ENCODE measurements at regions not wholly inside any gene's neighbourhood (a gene's known extent, or its start where the extent isn't known, plus 50 kb on each side); places are given as distances from the start of the nearest gene placed in this dataset.

- TF ChIP-seq GABPA (IDR thresholded peaks at IDR 0.05 in 1 of 2, conservative IDR thresholded peaks at IDR 0.05 in 1 of 2) (no peak), NR2F2 (IDR thresholded peaks at IDR 0.05) (no peak)
- TF ChIP-seq, protein P1, sequence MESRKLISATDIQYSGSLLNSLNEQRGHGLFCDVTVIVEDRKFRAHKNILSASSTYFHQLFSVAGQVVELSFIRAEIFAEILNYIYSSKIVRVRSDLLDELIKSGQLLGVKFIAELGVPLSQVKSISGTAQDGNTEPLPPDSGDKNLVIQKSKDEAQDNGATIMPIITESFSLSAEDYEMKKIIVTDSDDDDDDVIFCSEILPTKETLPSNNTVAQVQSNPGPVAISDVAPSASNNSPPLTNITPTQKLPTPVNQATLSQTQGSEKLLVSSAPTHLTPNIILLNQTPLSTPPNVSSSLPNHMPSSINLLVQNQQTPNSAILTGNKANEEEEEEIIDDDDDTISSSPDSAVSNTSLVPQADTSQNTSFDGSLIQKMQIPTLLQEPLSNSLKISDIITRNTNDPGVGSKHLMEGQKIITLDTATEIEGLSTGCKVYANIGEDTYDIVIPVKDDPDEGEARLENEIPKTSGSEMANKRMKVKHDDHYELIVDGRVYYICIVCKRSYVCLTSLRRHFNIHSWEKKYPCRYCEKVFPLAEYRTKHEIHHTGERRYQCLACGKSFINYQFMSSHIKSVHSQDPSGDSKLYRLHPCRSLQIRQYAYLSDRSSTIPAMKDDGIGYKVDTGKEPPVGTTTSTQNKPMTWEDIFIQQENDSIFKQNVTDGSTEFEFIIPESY (IDR thresholded peaks at IDR 0.05): no peak
- Histone ChIP-seq H3K9me3 (ENCODE audit: control insufficient read depth in 4 of 4, low read length in 3 of 4) (no peaks in the 10 kb centered on the region), H3K4me3 (ENCODE audit: low read depth in 1 of 3, low read length in 3 of 3) (no peak overlapping the region), H3K27ac (ENCODE audit: low read depth in 1 of 2, low read length in 2 of 2) (no peak overlapping the region), H3K9ac (ENCODE audit: low read depth in 1 of 2, low read length in 2 of 2) (no peak overlapping the region), H3K36me3 (ENCODE audit: control insufficient read depth in 4 of 4, insufficient read depth in 3 of 4, low read depth in 1 of 4, low read length in 3 of 4) (no peaks in the 10 kb centered on the region), H3K4me1 (ENCODE audit: control insufficient read depth in 4 of 4, insufficient read depth in 4 of 4, low read length in 3 of 4) (no peaks in the 10 kb centered on the region), H3K27me3 (ENCODE audit: control insufficient read depth in 4 of 4, insufficient read depth in 4 of 4, low read length in 3 of 4) (peaks cover 0 to 3% (median 0%) of the 10 kb centered on the region in 4 donors)
- WGBS: 62% methylated on average over 1 of the region's 1 CpG
- no peak for DNase-seq (ENCODE audit: low spot score)
These were observed 72.3 kb upstream of the BTN3A2 start for GRCh38 chr6:26292709-26293108.

GRCh38 chr6:26294302-26294701 is 70.7 kb upstream of the BTN3A2 start:
- Histone ChIP-seq H3K27ac (ENCODE audit: low read depth in 1 of 2, low read length in 2 of 2) (no peak overlapping the region), H3K9ac (ENCODE audit: low read depth in 1 of 2, low read length in 2 of 2) (no peak overlapping the region), H3K27me3 (ENCODE audit: control insufficient read depth in 4 of 4, insufficient read depth in 4 of 4, low read length in 3 of 4) (peaks cover 0 to 3% (median 0%) of the 10 kb centered on the region in 4 donors), H3K4me1 (ENCODE audit: control insufficient read depth in 4 of 4, insufficient read depth in 4 of 4, low read length in 3 of 4) (no peaks in the 10 kb centered on the region), H3K4me3 (ENCODE audit: low read depth in 1 of 3, low read length in 3 of 3) (no peak overlapping the region), H3K9me3 (ENCODE audit: control insufficient read depth in 4 of 4, low read length in 3 of 4) (no peaks in the 10 kb centered on the region), H3K36me3 (ENCODE audit: control insufficient read depth in 4 of 4, insufficient read depth in 3 of 4, low read depth in 1 of 4, low read length in 3 of 4) (no peaks in the 10 kb centered on the region)
- DNase-seq (ENCODE audit: low spot score): no peak
- no peak for TF ChIP-seq REST (IDR thresholded peaks at IDR 0.05)
- WGBS: 83% methylated on average over 8 of the region's 8 CpGs

GRCh38 chr6:26295691-26296555 is 69.1 kb upstream of the BTN3A2 start:
- Histone ChIP-seq H3K4me3 (ENCODE audit: low read depth in 1 of 3, low read length in 3 of 3) (no peak overlapping the region), H3K27me3 (ENCODE audit: control insufficient read depth in 4 of 4, insufficient read depth in 4 of 4, low read length in 3 of 4) (peaks cover 0 to 6% (median 1%) of the 10 kb centered on the region in 4 donors), H3K9ac (ENCODE audit: low read depth in 1 of 2, low read length in 2 of 2) (no peak overlapping the region), H3K27ac (ENCODE audit: low read depth in 1 of 2, low read length in 2 of 2) (no peak overlapping the region), H3K9me3 (ENCODE audit: control insufficient read depth in 4 of 4, low read length in 3 of 4) (no peaks in the 10 kb centered on the region), H3K4me1 (ENCODE audit: control insufficient read depth in 4 of 4, insufficient read depth in 4 of 4, low read length in 3 of 4) (no peaks in the 10 kb centered on the region), H3K36me3 (ENCODE audit: control insufficient read depth in 4 of 4, insufficient read depth in 3 of 4, low read depth in 1 of 4, low read length in 3 of 4) (no peaks in the 10 kb centered on the region)
- 62% methylated on average over 11 of the region's 11 CpGs for WGBS
- DNase-seq (ENCODE audit: low spot score): no peak
- TF ChIP-seq YY1 (IDR thresholded peaks at IDR 0.05) (no peak), SP1 (IDR thresholded peaks at IDR 0.05) (no peak), JUND (IDR thresholded peaks at IDR 0.05) (no peak), REST (IDR thresholded peaks at IDR 0.05) (no peak), EGR1 (IDR thresholded peaks at IDR 0.05; ENCODE audit: low read depth in 2 of 2) (no peak), NR2F2 (IDR thresholded peaks at IDR 0.05) (no peak), RXRA (IDR thresholded peaks at IDR 0.05) (no peak), GABPA (IDR thresholded peaks at IDR 0.05 in 1 of 2, conservative IDR thresholded peaks at IDR 0.05 in 1 of 2) (no peak), RAD21 (IDR thresholded peaks at IDR 0.05) (no peak), FOXA1 (IDR thresholded peaks at IDR 0.05) (no peak), HNF4G (IDR thresholded peaks at IDR 0.05) (no peak)
- TF ChIP-seq, protein P2, sequence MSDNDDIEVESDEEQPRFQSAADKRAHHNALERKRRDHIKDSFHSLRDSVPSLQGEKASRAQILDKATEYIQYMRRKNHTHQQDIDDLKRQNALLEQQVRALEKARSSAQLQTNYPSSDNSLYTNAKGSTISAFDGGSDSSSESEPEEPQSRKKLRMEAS (IDR thresholded peaks at IDR 0.05): no peak
- TF ChIP-seq, protein P1 (IDR thresholded peaks at IDR 0.05): no peak
- TF ChIP-seq, protein P3, sequence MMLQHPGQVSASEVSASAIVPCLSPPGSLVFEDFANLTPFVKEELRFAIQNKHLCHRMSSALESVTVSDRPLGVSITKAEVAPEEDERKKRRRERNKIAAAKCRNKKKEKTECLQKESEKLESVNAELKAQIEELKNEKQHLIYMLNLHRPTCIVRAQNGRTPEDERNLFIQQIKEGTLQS (IDR thresholded peaks at IDR 0.05): no peak

All from liver (tissue), 7 donors.